Adrenal gland (tissue), 9 donors: ENCODE measurements at regions not wholly inside any gene's neighbourhood (a gene's known extent, or its start where the extent isn't known, plus 50 kb on each side); places are given as distances from the start of the nearest gene placed in this dataset.

Source experiments
- DNase-seq, 7 donors: peaks; one replicate each; pipeline ENCODE4 v3.0.0-alpha.2; 2019 to 2020
- H3K27ac ChIP-seq, 5 donors: fragments of 200-600 bp; sonication (generic) in 4 of 5; 1 replicate in 3 of 5; 2 replicates in 2 of 5; pipeline versions ENCODE4 v1.5.1 to v1.8.0; 2016 to 2020; ENCODE audit warnings: mild to moderate bottlenecking in 1 of 5
- H3K27me3 ChIP-seq: fragments of 200-600 bp; 2 replicates; pipeline ENCODE4 v1.8.0; 2021
- H3K36me3 ChIP-seq, 2 donors: fragments of 200-600 bp; replicated peaks in 1 of 2; 1 replicate in 1 of 2; 2 replicates in 1 of 2; pipeline versions ENCODE4 v1.5.1 to v1.8.0; 2018 to 2022
- H3K4me1 ChIP-seq, 2 donors: fragments of 200-600 bp; replicated peaks in 1 of 2; 1 replicate in 1 of 2; 2 replicates in 1 of 2; pipeline versions ENCODE4 v1.5.1 to v1.8.0; 2018 to 2021
- H3K4me3 ChIP-seq, 4 donors: fragments of 200-600 bp; sonication (generic) in 3 of 4; one replicate each; pipeline ENCODE4 v1.5.1; 2016 to 2018
- H3K9me3 ChIP-seq, 3 donors: fragments of 200-600 bp; sonication (generic) in 1 of 3; replicated peaks in 1 of 3; 1 replicate in 2 of 3; 2 replicates in 1 of 3; pipeline versions ENCODE4 v1.5.1 to v1.8.0; 2016 to 2021
- POLR2A ChIP-seq, 2 donors: fragments of 450-650 bp; IDR thresholded peaks; one replicate each; pipeline ENCODE4 v1.6.1; 2017; ENCODE audit warnings: antibody characterized with exemption in 2 of 2, mild to moderate bottlenecking in 2 of 2, moderate library complexity in 1 of 2
- whole genome bisulfite sequencing, 4 donors: extraction: QIAGEN DNeasy Blood & Tissue Kit in 2 of 4; methylation state at CpG; one replicate each; pipeline versions ENCODE4 v1.1.5 to v1.1.7; 2013 to 2017; 5-methylcytosine and 5-hydroxymethylcytosine counted together
- intact Hi-C, 2 donors: fragments of 100-400 bp; cut with DNase I; formaldehyde crosslinking; loops; one replicate each; pipeline versions ENCODE4 v1.14.1 to v1.15.0; 2022 to 2023
- TF ChIP-seq, protein P1 (sequence below), 6 experiments: fragments of 450-650 bp in 4 of 6; fragments of 200-600 bp in 2 of 6; sonication (generic) in 1 of 6; IDR thresholded peaks; 1 replicate in 5 of 6; 2 replicates in 1 of 6; pipeline versions ENCODE4 v1.5.1 to v1.8.0; 2016 to 2021; ENCODE audit warnings: antibody characterized with exemption in 6 of 6, mild to moderate bottlenecking in 2 of 6, moderate library complexity in 1 of 6
- donor health status: healthy with polysubstance abuse.
- donor health status: Bipolar disorder and iron deficiency.
- donor health status: DM: yes; HTN: yes; CAD: no.
- donor health status: DM: no; HTN: no; CAD: no.
- donor health status: DM: no; HTN: no; CAD: no.

DNA sequence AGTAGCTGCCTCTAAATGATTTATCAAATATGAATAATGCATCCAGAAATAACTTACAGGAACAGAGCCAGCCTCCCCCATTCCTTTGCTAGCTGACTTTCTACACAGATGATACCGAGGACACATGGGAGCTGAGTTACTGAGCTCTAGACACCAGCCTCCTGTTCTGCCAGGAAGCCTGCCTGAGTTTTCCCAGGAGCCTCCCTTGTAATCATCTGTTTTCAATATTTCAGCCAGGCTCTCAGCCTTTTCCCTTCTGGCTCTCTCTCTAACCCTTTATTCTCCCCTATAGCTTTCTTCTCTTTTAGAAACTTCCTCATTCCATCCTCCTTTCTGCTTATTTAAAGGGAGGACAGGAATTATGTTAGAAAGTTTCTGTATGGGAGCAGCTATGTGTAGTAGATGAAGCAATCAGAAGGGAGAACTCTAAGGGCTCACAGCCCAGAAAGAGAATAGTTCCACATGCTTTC is 911.6 kb downstream of the TDRD15 start:
- Histone ChIP-seq H3K27ac (no peak overlapping the region), H3K27me3 (no peaks in the 10 kb centered on the region), H3K4me1 (no peaks in the 10 kb centered on the region), H3K9me3 (no peaks in the 10 kb centered on the region), H3K36me3 (no peaks in the 10 kb centered on the region), H3K4me3 (no peak overlapping the region)
- 27 to 56% (median 43%) methylated on average over 1 of the region's 1 CpG for WGBS, 4 donors
- intact Hi-C loops = no loop called here
- no peak for DNase-seq
- TF ChIP-seq POLR2A (IDR thresholded peaks at IDR 0.05) = no peak
- TF ChIP-seq, protein P1, sequence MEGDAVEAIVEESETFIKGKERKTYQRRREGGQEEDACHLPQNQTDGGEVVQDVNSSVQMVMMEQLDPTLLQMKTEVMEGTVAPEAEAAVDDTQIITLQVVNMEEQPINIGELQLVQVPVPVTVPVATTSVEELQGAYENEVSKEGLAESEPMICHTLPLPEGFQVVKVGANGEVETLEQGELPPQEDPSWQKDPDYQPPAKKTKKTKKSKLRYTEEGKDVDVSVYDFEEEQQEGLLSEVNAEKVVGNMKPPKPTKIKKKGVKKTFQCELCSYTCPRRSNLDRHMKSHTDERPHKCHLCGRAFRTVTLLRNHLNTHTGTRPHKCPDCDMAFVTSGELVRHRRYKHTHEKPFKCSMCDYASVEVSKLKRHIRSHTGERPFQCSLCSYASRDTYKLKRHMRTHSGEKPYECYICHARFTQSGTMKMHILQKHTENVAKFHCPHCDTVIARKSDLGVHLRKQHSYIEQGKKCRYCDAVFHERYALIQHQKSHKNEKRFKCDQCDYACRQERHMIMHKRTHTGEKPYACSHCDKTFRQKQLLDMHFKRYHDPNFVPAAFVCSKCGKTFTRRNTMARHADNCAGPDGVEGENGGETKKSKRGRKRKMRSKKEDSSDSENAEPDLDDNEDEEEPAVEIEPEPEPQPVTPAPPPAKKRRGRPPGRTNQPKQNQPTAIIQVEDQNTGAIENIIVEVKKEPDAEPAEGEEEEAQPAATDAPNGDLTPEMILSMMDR (IDR thresholded peaks at IDR 0.05) = no peak

DNA sequence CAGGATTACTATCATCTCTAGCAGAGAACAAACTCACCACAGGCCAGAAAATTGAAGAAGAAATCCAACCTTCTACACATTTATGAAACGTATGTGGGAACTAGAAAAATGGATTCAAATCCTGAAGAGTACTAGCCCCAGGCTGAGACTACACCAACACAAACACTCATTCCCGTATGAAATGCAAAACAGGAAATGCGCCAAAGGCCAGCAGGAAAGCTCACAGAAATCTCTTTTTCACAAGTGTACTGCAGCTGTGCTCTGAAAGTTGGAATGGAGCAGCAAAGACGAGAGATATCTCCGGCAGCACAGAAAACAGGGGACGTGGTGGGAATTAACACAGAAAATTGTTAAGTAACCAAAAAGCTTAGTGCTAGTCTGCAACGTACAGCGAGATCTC is 913.5 kb downstream of the TDRD15 start:
- Histone ChIP-seq H3K9me3 (no peaks in the 10 kb centered on the region), H3K27ac (no peak overlapping the region), H3K4me1 (no peaks in the 10 kb centered on the region), H3K36me3 (no peaks in the 10 kb centered on the region), H3K4me3 (no peak overlapping the region), H3K27me3 (no peaks in the 10 kb centered on the region)
- intact Hi-C loops = no loop called here
- no peak for DNase-seq
- 58 to 62% (median 59%) methylated on average over 8 of the region's 8 CpGs for WGBS, 4 donors
- TF ChIP-seq POLR2A (IDR thresholded peaks at IDR 0.05) = no peak
- TF ChIP-seq, protein P1 (IDR thresholded peaks at IDR 0.05) = no peak

DNA sequence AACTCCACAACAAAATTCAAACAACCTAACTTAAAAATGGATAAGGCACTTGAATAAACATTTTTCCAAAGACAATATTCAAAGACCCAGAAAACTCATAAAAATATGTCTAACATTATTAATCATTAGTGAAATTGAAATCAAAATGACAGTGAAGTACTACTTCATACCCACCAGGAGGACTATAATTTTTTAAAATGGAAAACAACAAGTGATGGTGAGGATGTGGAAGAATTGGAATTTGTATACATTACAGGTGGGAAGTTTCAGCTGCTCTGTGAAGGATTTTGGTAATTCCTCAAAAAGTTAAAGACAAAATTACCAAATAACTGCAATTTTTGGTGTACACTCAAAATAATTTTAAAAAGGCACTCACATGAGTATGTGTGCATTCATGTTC is 920.0 kb downstream of the TDRD15 start:
- H3K4me3 ChIP-seq = no peak overlapping the region
- no peaks in the 10 kb centered on the region for H3K36me3 ChIP-seq
- H3K27me3 ChIP-seq = no peaks in the 10 kb centered on the region
- intact Hi-C loops = no loop called here
- no peaks in the 10 kb centered on the region for H3K4me1 ChIP-seq
- no peaks in the 10 kb centered on the region for H3K9me3 ChIP-seq
- TF ChIP-seq, protein P1 (IDR thresholded peaks at IDR 0.05) = no peak
- TF ChIP-seq POLR2A (IDR thresholded peaks at IDR 0.05) = no peak
- DNase-seq = no peak
- no peak overlapping the region for H3K27ac ChIP-seq

DNA sequence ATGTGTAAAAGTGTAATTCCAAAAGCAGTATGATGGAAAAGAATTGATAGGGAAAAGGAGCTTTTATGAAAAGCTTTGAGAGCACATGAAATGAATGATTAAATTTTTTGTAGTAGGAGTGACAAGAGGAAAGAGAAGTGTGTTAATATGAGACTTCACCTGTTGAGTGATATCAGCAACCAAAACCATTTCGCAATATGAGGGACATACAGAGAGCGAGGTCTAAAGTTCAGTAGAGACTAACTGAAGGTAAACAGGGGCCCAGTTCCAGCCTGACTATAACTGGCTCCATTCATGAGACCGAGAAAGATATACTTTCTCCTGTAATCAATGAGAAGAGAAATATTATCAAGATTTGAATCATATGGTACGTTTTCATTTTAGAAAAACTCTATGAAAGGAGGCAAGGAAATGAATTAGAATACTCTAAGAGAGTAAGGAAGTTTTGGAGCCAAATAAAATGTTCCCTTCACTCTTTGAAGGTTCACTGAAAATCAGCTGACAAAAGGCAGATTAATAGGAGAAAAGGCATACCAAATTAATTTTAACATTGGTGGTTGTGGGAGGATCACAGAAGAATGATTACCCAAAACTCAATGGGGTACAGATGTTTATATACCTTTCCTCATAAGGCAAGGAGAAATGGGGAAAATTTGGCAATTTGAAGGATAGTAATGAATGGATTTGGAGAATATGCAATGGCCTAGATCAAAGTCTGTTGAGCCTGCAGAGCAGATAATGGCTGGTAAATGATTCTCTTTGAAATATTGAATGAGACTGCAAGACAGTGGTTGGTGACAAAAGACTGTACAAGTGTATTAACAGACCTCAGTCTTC is 932.2 kb downstream of the TDRD15 start:
- intact Hi-C loops = no loop called here
- no peak for TF ChIP-seq POLR2A (IDR thresholded peaks at IDR 0.05)
- TF ChIP-seq, protein P1 (IDR thresholded peaks at IDR 0.05) = no peak
- Histone ChIP-seq H3K36me3 (no peaks in the 10 kb centered on the region), H3K9me3 (no peaks in the 10 kb centered on the region), H3K27me3 (no peaks in the 10 kb centered on the region), H3K4me1 (no peaks in the 10 kb centered on the region), H3K4me3 (no peak overlapping the region), H3K27ac (no peak overlapping the region)
- no peak for DNase-seq
- WGBS, 4 donors = 88 to 90% (median 89%) methylated on average over 4 of the region's 4 CpGs
